ENCODE measurements at regions not wholly inside any gene's neighbourhood (a gene's known extent, or its start where the extent isn't known, plus 50 kb on each side); places are given as distances from the start of the nearest gene placed in this dataset.

GRCh38 chr5:98627121-98627520 is 146.3 kb upstream of the RGMB start:
- TF ChIP-seq HDGF (IDR thresholded peaks at IDR 0.05; ENCODE audit: borderline replicate concordance): no peak
- no peak for TF ChIP-seq ZNF384 (IDR thresholded peaks at IDR 0.05)
- TF ChIP-seq BHLHE40 (IDR thresholded peaks at IDR 0.05; ENCODE audit: borderline replicate concordance): no peak
- no peak for TF ChIP-seq ELF4 (IDR thresholded peaks at IDR 0.05)
- TF ChIP-seq TARDBP (IDR thresholded peaks at IDR 0.05): no peak
- TF ChIP-seq SUZ12 (IDR thresholded peaks at IDR 0.05): no peak
- no peak for TF ChIP-seq ARNT (IDR thresholded peaks at IDR 0.05)
- no peak for TF ChIP-seq FOXM1 (IDR thresholded peaks at IDR 0.05; ENCODE audit: borderline replicate concordance)
- TF ChIP-seq, protein P1, sequence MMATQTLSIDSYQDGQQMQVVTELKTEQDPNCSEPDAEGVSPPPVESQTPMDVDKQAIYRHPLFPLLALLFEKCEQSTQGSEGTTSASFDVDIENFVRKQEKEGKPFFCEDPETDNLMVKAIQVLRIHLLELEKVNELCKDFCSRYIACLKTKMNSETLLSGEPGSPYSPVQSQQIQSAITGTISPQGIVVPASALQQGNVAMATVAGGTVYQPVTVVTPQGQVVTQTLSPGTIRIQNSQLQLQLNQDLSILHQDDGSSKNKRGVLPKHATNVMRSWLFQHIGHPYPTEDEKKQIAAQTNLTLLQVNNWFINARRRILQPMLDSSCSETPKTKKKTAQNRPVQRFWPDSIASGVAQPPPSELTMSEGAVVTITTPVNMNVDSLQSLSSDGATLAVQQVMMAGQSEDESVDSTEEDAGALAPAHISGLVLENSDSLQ (IDR thresholded peaks at IDR 0.05): no peak
